Thyroid gland (tissue), 4 donors: ENCODE measurements at regions not wholly inside any gene's neighbourhood (a gene's known extent, or its start where the extent isn't known, plus 50 kb on each side); places are given as distances from the start of the nearest gene placed in this dataset.
"Not testable (repeated sequence)": the region's sequence is repeated elsewhere in the genome, so short reads cannot be mapped to it uniquely, and the experiment has no call there.

ENCODE experiments used
- DNase-seq, 2 donors: peaks; one replicate each; pipeline ENCODE4 v3.0.0-alpha.2; 2019
- H3K27ac ChIP-seq, 3 donors: fragments of 200-600 bp; sonication (generic); 1 replicate in 2 of 3; 2 replicates in 1 of 3; pipeline ENCODE4 v1.5.1; 2016 to 2019; ENCODE audit warnings: mild to moderate bottlenecking in 1 of 3, moderate library complexity in 1 of 3
- H3K27me3 ChIP-seq: fragments of 200-600 bp; sonication (generic); one replicate; pipeline ENCODE4 v1.5.1; 2019
- H3K36me3 ChIP-seq, 2 donors: fragments of 200-600 bp; sonication (generic); one replicate each; pipeline ENCODE4 v1.5.1; 2016 to 2019
- H3K4me1 ChIP-seq, 2 donors: fragments of 200-600 bp; sonication (generic); one replicate each; pipeline ENCODE4 v1.5.1; 2017 to 2019
- H3K4me3 ChIP-seq, 3 donors: fragments of 200-600 bp; sonication (generic); replicated peaks in 1 of 3; 1 replicate in 2 of 3; 2 replicates in 1 of 3; pipeline ENCODE4 v1.5.1; 2016; ENCODE audit warnings: mild to moderate bottlenecking in 1 of 3
- H3K9me3 ChIP-seq: fragments of 200-600 bp; sonication (generic); one replicate; pipeline ENCODE4 v1.5.1; 2017
- CTCF ChIP-seq, 6 experiments: fragments of 200-600 bp in 3 of 6; fragments of 450-650 bp in 3 of 6; sonication (generic) in 3 of 6; IDR thresholded peaks; one replicate each; pipeline ENCODE4 v1.5.1; 2016 to 2019; ENCODE audit warnings: antibody characterized with exemption in 6 of 6, mild to moderate bottlenecking in 2 of 6, inconsistent platforms in 1 of 6, moderate library complexity in 1 of 6
- POLR2A ChIP-seq, 2 donors: fragments of 450-650 bp; IDR thresholded peaks; one replicate each; pipeline ENCODE4 v1.6.1; 2017; ENCODE audit warnings: antibody characterized with exemption in 2 of 2, mild to moderate bottlenecking in 2 of 2, moderate library complexity in 1 of 2
- WGBS, 2 donors: methylation state at CpG; one replicate each; pipeline ENCODE4 v1.1.5; 2017; 5-methylcytosine and 5-hydroxymethylcytosine counted together
- intact Hi-C: fragments of 100-400 bp; cut with DNase I; formaldehyde crosslinking; loops from one replicate; pipeline ENCODE4 v1.15.1; 2023

DNA sequence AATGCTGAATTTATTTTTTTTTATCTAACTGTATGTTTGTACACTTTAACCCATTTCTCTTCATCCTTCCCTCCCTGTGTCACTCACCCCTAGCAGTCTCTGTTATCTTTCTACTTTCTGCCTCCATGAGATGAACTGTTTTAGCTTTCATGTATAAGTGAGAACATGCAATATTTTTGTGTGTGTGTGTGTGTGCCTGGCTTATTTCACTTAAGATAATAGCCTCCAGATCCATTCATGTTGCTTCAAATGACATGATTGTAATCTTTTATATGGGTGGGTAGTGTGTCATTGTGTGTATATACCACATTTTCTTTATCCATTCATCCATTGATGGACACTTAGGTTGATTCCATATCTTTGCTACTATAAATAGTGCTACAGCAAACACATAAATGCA, 1023.9 kb downstream of the TLE1 start:
- intact Hi-C loops = no loop called here
- Histone ChIP-seq H3K36me3 (no peaks in the 10 kb centered on the region), H3K9me3 (no peaks in the 10 kb centered on the region), H3K4me1 (no peaks in the 10 kb centered on the region), H3K4me3 (no peak overlapping the region), H3K27me3 (no peaks in the 10 kb centered on the region), H3K27ac (no peak overlapping the region)
- no peak for DNase-seq
- TF ChIP-seq POLR2A (IDR thresholded peaks at IDR 0.05) = no peak
- no peak for TF ChIP-seq CTCF (IDR thresholded peaks at IDR 0.05)

DNA sequence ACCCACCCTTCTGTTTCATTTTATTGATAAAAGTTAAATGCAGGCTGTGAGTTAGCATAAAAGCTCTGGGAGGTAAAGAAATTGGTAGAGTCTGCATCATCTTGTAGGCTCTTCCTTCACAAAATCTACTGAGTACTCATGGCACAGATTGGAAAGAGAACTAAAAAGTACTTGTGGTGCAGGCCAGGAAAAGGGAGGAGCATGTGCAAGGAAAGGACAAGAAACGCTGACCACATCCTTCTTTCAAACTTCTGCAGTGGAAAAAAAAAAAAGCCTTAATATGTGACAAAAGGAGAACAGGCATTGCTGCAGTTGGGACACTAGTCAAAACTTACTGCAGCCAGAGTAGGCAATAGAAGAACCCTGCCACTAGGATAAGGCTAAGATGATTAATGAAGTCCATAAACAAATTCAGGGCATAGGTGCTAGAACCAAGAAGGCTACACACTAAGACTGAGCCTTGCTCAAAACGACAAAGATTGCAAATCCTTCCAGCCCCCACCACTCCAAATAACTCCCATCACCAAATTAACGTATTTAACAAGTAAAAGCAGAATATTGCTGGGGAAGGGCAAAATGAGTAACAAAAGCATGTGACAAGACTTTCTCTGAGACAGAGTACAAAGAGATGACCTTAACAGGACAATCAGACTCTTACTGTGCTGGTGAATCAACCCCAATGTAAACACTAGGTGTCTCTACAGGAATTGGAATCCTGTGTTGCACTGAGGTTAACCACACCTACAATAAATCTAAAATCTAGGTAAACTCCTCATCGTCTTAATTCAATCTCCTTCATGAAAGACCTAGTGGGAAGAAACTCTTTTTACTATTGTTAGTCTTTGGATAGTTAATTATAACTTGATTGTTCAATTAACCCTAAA, 1024.8 kb downstream of the TLE1 start:
- H3K27ac ChIP-seq = no peak overlapping the region
- H3K4me1 ChIP-seq = no peaks in the 10 kb centered on the region
- TF ChIP-seq POLR2A (IDR thresholded peaks at IDR 0.05) = no peak
- TF ChIP-seq CTCF (IDR thresholded peaks at IDR 0.05) = no peak
- no peaks in the 10 kb centered on the region for H3K27me3 ChIP-seq
- 64 to 70% methylated on average over 4 of the region's 4 CpGs for WGBS, 2 donors
- no peaks in the 10 kb centered on the region for H3K36me3 ChIP-seq
- intact Hi-C loops = no loop called here
- no peak overlapping the region for H3K4me3 ChIP-seq
- DNase-seq = no peak
- no peaks in the 10 kb centered on the region for H3K9me3 ChIP-seq

- H3K27me3 ChIP-seq, intact Hi-C loops, H3K4me3 ChIP-seq, DNase-seq, H3K36me3 ChIP-seq, H3K27ac ChIP-seq, H3K9me3 ChIP-seq, H3K4me1 ChIP-seq: not testable (repeated sequence)
- 91 to 96% methylated on average over 26 of the region's 26 CpGs for WGBS, 2 donors
These were observed 1029.6 kb downstream of the TLE1 start for GRCh38 chr9:80659751-80660150.

DNA sequence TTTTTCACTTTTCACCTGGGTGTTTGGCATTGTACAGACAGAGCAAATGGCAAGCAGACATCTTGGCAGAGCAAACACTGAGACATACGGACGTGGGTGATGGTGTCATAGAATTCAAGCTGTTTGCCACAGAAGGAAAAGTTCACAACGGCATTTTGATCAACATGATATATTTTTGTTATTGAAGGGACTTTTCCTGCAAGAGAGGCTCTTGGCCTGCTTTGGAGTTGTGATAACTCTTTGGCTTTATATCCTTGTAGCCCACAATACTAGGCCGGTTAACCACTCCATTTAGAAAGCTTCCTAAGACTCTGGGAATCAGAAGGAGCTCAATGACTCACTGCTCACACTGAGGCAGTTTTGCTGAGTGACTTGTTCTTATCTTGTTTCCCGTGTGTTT, 1038.3 kb downstream of the TLE1 start:
- WGBS, 2 donors = 73 to 75% methylated on average over 5 of the region's 5 CpGs

GRCh38 chr9:80649496-80649895, 1039.9 kb downstream of the TLE1 start:
- no peaks in the 10 kb centered on the region for H3K9me3 ChIP-seq
- H3K4me3 ChIP-seq = no peak overlapping the region
- intact Hi-C loops = no loop called here
- TF ChIP-seq POLR2A (IDR thresholded peaks at IDR 0.05) (no peak), CTCF (IDR thresholded peaks at IDR 0.05) (no peak)
- no peak for DNase-seq
- no peak overlapping the region for H3K27ac ChIP-seq
- WGBS, 2 donors = 61 to 69% methylated on average over 2 of the region's 2 CpGs
- peaks cover 0 to 3% of the 10 kb centered on the region in 2 donors for H3K4me1 ChIP-seq
- H3K36me3 ChIP-seq = no peaks in the 10 kb centered on the region
- no peaks in the 10 kb centered on the region for H3K27me3 ChIP-seq

More for the DNA sequence above, 1038.3 kb downstream of the TLE1 start:
- intact Hi-C loops = no loop called here
- Histone ChIP-seq H3K4me3 (no peak overlapping the region), H3K27me3 (no peaks in the 10 kb centered on the region), H3K27ac (no peak overlapping the region), H3K4me1 (peaks cover 0 to 3% of the 10 kb centered on the region in 2 donors), H3K9me3 (no peaks in the 10 kb centered on the region), H3K36me3 (no peaks in the 10 kb centered on the region)
- TF ChIP-seq CTCF (IDR thresholded peaks at IDR 0.05) = no peak
- no peak for TF ChIP-seq POLR2A (IDR thresholded peaks at IDR 0.05)
- no peak for DNase-seq
